SHP77 treated with DMSO at 0.1 percent for 48 hours (cell line): ENCODE measurements at regions not wholly inside any gene's neighbourhood (a gene's known extent, or its start where the extent isn't known, plus 50 kb on each side); places are given as distances from the start of the nearest gene placed in this dataset.
A peak's percentile ranks its signal among the peaks of the same experiment; 100 is the strongest.
"Not testable (repeated sequence)": the region's sequence is repeated elsewhere in the genome, so short reads cannot be mapped to it uniquely, and the experiment has no call there.

ENCODE experiments used
- DNase-seq: peaks from one replicate; lab custom pipeline; 2025; lab: John Stamatoyannopoulos, UW

- DNase-seq: no peak
Observed at GRCh38 chr5:16296946-16297345, 117.4 kb upstream of the MARCHF11 start.

DNA sequence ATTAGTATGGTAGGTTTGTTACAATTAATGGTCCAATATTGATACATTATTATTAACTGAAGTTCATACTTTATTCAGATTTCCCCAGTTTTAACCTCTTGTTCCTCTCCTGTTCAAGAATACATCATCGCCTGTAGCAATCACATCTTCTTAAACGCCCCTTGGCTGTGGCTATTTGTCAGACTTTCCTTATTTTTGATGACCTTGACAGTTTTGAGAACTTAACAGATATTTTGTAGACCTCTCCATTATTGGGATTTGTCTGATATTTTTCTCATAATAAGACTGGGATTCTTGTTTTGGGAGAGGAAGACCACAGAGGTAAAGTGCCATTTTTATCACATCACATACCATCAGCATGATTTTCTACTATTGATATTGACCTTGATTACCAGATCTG is 112.3 kb upstream of the MARCHF11 start:
- DNase-seq: no peak

DNA sequence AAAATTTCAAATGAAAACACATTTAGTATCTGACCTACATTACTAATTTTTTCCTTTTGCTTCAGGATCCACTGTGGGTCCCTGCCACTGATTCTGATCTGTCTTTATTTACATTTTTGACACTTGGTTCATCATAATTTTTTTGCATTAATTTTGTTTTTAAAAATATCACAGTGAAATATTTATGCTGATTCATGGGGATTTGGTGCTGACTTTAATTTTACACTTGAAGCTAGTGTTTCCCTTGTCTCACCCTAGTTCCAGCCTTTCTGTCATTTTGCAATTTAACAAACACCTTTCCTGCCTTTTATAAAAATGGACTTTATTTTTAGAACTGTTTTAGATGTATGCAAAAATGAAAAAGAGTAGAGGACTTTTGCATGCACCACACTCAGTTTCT is 111.9 kb upstream of the MARCHF11 start:
- no peak for DNase-seq

- DNase-seq: no peak
Observed at GRCh38 chr5:16283791-16284190, 104.2 kb upstream of the MARCHF11 start.

GRCh38 chr5:16276859-16277258 is 97.3 kb upstream of the MARCHF11 start:
- not testable (repeated sequence) for DNase-seq

DNA sequence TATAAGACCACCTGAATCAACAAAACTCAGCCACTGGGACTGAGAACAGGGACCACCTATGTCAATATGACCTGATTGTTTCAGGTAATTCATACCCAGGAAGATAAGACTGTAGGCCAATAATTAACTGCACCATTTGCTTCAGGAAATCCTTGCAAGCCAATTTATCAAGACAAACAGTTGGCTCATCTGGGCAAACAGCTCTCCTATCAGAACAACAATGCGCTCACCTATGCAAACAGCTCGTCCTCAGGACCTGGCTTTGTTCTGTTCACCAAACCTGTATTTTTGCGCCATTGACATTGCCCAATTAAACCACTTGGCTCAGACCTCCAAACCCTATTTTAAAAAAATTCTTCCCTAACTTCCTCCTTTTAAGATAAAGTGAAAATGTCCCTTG is 92.3 kb upstream of the MARCHF11 start:
- DNase-seq: peak; percentile 98

DNA sequence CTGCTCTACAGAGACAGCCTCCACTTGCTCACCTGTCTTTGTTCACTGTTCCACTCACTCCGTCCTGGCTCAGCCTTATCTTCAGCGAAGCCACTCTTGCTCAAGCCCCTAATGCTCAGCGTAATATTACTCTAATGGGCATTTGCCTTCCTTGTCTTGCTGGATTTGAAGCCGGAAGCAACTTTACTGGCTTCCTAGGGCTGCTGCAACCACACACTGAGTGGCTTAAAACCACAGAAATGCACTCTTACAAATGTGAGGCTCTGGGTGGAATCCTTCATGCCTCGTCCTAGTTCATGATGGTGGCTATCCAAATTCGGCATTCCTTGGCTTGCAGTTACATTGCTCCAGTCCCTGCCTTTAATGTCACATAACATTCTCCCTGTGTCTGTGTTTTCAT is 85.5 kb upstream of the MARCHF11 start:
- no peak for DNase-seq

- DNase-seq: no peak
Observed at GRCh38 chr5:16260000-16260399, 80.4 kb upstream of the MARCHF11 start.

- DNase-seq: no peak
Observed at GRCh38 chr5:16253856-16254255, 74.3 kb upstream of the MARCHF11 start.

GRCh38 chr5:16245956-16246355 is 66.4 kb upstream of the MARCHF11 start:
- DNase-seq: no peak

- DNase-seq: no peak
Observed at GRCh38 chr5:16245249-16245648, 65.7 kb upstream of the MARCHF11 start.

DNA sequence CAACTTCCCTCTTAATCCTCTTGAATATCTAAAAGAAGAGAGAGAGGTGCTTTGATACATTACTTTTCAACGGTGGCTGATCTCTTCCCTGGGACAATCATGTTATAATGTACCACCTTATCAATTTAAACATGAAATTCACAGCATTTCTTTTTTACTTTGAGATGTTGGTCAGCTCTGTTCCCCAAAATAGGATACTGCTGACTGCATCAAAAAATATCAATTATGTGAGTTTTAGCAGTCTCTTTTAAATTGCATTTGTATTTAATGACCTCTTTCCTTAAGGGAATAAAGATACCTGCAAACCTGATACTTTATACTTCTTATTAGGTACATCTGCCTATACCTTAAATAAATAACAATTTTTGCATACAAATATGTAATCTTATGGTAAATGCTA is 58.4 kb upstream of the MARCHF11 start:
- no peak for DNase-seq

GRCh38 chr5:16234598-16234997 is 55.0 kb upstream of the MARCHF11 start:
- no peak for DNase-seq

DNA sequence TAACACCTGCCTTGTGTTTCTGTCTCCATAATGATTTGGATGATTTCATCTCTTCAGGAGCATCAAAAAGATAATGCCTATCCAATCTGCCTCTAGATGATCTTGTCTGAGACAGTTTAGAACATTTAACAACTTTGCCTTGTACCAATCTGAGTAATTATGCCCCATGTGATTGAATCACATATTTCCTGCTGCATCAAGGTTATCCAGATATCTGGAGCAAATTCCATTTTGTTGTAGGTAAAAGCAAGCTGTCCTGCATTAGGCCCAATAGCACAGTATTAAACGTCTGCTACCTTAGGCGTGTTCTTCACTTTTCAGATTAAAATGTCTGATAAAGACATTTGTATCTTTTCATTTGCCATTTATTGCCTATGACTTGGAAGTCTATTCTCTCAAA is 54.1 kb upstream of the MARCHF11 start:
- DNase-seq: no peak

DNA sequence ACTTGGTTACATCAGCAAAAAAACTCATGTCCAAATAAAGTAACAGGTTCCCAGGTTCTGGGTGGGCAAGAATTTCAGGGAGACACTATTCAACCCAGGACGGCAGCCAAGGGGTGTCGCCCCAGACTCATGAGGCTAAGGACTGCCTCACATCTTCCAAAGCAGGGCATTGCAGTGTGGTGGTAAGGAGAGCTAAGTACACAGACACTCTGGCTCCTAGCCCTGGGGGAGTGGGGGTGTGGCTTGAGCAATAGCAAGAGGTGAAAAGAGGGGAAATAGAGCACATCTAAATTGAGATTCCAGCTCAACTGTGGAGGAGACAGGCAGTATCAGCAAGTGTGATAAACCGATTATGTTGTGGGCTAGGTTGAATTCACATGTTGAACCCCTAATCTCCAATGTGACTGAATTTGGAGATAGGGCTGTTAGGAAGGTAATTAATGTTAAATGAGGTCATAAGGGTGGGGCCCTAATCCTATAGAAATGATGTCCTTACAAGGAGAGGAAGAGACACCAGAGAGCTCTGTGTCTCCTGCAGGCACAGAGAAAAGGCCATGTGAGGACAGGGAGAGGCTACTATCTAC is 49.9 kb upstream of the MARCHF11 start:
- DNase-seq: no peak
